ENCODE measurements at regions not wholly inside any gene's neighbourhood (a gene's known extent, or its start where the extent isn't known, plus 50 kb on each side); places are given as distances from the start of the nearest gene placed in this dataset.

- Histone ChIP-seq H3K9me3 (no peaks in the 10 kb centered on the region), H3K4me3 (no peak overlapping the region), H3K4me1 (ENCODE audit: control insufficient read depth in 1 of 2, low read depth in 2 of 2) (no peaks in the 10 kb centered on the region), H3K27ac (no peak overlapping the region), H3K27me3 (replicated peaks; ENCODE audit: insufficient read depth) (no peaks in the 10 kb centered on the region), H3K36me3 (no peaks in the 10 kb centered on the region)
- no peak for ATAC-seq (ENCODE audit: insufficient number of reproducible peaks, low FRiP score, low read depth)
- DNase-seq (ENCODE audit: low spot score): no peak
- TF ChIP-seq CTCF (IDR thresholded peaks at IDR 0.05): no peak
These were observed 122.3 kb downstream of the RNASET2 start for GRCh38 chr6:166834049-166834448.

GRCh38 chr6:166830891-166831363 lies 125.4 kb downstream of the RNASET2 start:
- ATAC-seq (ENCODE audit: insufficient number of reproducible peaks, low FRiP score, low read depth): no peak
- no peaks in the 10 kb centered on the region for H3K36me3 ChIP-seq
- H3K4me3 ChIP-seq: no peak overlapping the region
- no peaks in the 10 kb centered on the region for H3K27me3 ChIP-seq (replicated peaks; ENCODE audit: insufficient read depth)
- TF ChIP-seq CTCF (IDR thresholded peaks at IDR 0.05): no peak
- no peaks in the 10 kb centered on the region for H3K4me1 ChIP-seq (ENCODE audit: control insufficient read depth in 1 of 2, low read depth in 2 of 2)
- no peak for DNase-seq (ENCODE audit: low spot score)
- no peak overlapping the region for H3K27ac ChIP-seq
- no peaks in the 10 kb centered on the region for H3K9me3 ChIP-seq

GRCh38 chr6:166830185-166830890 lies 126.0 kb downstream of the RNASET2 start:
- H3K9me3 ChIP-seq: no peaks in the 10 kb centered on the region
- DNase-seq (ENCODE audit: low spot score) (no peak), ATAC-seq (ENCODE audit: insufficient number of reproducible peaks, low FRiP score, low read depth) (no peak)
- TF ChIP-seq CTCF (IDR thresholded peaks at IDR 0.05): no peak
- H3K27me3 ChIP-seq (replicated peaks; ENCODE audit: insufficient read depth): no peaks in the 10 kb centered on the region
- no peak overlapping the region for H3K27ac ChIP-seq
- H3K4me1 ChIP-seq (ENCODE audit: control insufficient read depth in 1 of 2, low read depth in 2 of 2): no peaks in the 10 kb centered on the region
- no peaks in the 10 kb centered on the region for H3K36me3 ChIP-seq
- H3K4me3 ChIP-seq: no peak overlapping the region

GRCh38 chr6:166826264-166826663 lies 130.1 kb downstream of the RNASET2 start:
- no peaks in the 10 kb centered on the region for H3K4me1 ChIP-seq (ENCODE audit: control insufficient read depth in 1 of 2, low read depth in 2 of 2)
- TF ChIP-seq CTCF (IDR thresholded peaks at IDR 0.05): no peak
- ATAC-seq (ENCODE audit: insufficient number of reproducible peaks, low FRiP score, low read depth) (no peak), DNase-seq (ENCODE audit: low spot score) (no peak)
- H3K27me3 ChIP-seq (replicated peaks; ENCODE audit: insufficient read depth): no peaks in the 10 kb centered on the region
- H3K4me3 ChIP-seq: no peak overlapping the region
- H3K36me3 ChIP-seq: no peaks in the 10 kb centered on the region
- H3K27ac ChIP-seq: no peak overlapping the region
- H3K9me3 ChIP-seq: no peaks in the 10 kb centered on the region

DNA sequence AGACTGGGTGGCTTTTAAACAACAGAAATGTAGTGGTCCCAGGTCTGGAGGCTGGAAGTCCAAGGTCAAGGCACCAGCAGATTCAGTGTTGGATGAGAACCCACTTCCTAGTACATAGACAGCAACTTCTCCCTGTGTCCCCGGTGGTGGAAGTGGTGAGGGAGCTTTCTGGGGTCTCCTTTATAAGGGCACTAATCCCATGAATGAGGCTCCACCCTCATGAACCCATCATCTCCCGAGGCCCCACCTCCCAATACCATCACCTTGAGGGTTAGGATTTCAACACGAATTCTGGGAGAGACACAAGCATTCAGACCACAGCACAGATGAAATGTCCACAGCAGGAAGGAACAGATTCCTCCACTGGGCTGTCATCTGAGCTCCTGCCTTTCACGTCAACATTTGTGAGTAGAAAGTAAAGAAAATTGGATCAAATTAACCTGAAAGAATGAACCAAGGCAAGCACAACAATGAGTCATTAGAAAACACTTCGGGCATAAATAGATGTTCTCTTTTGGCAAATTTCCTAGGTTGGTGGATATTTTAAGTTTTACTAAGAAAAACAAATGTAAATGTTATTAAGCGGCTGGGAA lies 130.7 kb downstream of the RNASET2 start:
- H3K36me3 ChIP-seq: no peaks in the 10 kb centered on the region

More for the DNA sequence above, 130.7 kb downstream of the RNASET2 start:
- Histone ChIP-seq H3K4me3 (no peak overlapping the region), H3K9me3 (no peaks in the 10 kb centered on the region), H3K4me1 (ENCODE audit: control insufficient read depth in 1 of 2, low read depth in 2 of 2) (no peaks in the 10 kb centered on the region), H3K27me3 (replicated peaks; ENCODE audit: insufficient read depth) (no peaks in the 10 kb centered on the region), H3K27ac (no peak overlapping the region)
- ATAC-seq (ENCODE audit: insufficient number of reproducible peaks, low FRiP score, low read depth) (no peak), DNase-seq (ENCODE audit: low spot score) (no peak)
- no peak for TF ChIP-seq CTCF (IDR thresholded peaks at IDR 0.05)
